CD4-positive, alpha-beta T cell (primary cell): ENCODE measurements at regions not wholly inside any gene's neighbourhood (a gene's known extent, or its start where the extent isn't known, plus 50 kb on each side); places are given as distances from the start of the nearest gene placed in this dataset.

Source experiments
- ATAC-seq: fragments of 200-7000 bp; cut with Tn5 transposase; one replicate; pipeline ENCODE4 v1.10.0; 2022; ENCODE audit warnings: mild to moderate bottlenecking; ENCODE audit not compliant: poor library complexity
- CTCF ChIA-PET: fragments of 350-600 bp; sonication (Branson Sonifier 250); formaldehyde crosslinking; loops from one replicate; lab custom pipeline; 2021; ENCODE audit warnings: antibody characterized with exemption, inconsistent platforms; lab: Charles Lee
- POLR2A ChIA-PET: fragments of 350-600 bp; sonication (Branson Sonifier 250); formaldehyde crosslinking; loops from one replicate; lab custom pipeline; 2021; ENCODE audit warnings: antibody characterized with exemption, inconsistent platforms; lab: Charles Lee
- DNase-seq, 14 experiments: peaks; one replicate each; pipeline ENCODE4 v3.0.0-alpha.2; 2013 to 2020; ENCODE audit warnings: mixed read lengths in 2 of 14
- H3K27ac ChIP-seq, 2 donors: one replicate each; pipeline versions ENCODE4 v1.5.1 to v1.7.0; 2013; ENCODE audit warnings: low read length in 2 of 2, low read depth in 1 of 2, mild to moderate bottlenecking in 1 of 2
- H3K27me3 ChIP-seq, 2 experiments: 1 replicate in 1 of 2; 2 replicates in 1 of 2; pipeline versions ENCODE4 v1.6.1 to v1.7.0; 2013; ENCODE audit warnings: low read length in 2 of 2, control low read depth in 1 of 2, mild to moderate bottlenecking in 1 of 2, moderate library complexity in 1 of 2; ENCODE audit not compliant: insufficient read depth in 2 of 2, control insufficient read depth in 1 of 2
- H3K36me3 ChIP-seq: one replicate; pipeline ENCODE4 v1.6.1; 2013; ENCODE audit warnings: low read length, control low read depth; ENCODE audit not compliant: insufficient read depth
- H3K4me1 ChIP-seq: one replicate; pipeline ENCODE4 v1.6.1; 2013; ENCODE audit warnings: low read length, control low read depth; ENCODE audit not compliant: insufficient read depth
- H3K4me3 ChIP-seq: one replicate; pipeline ENCODE4 v1.5.1; 2013; ENCODE audit warnings: mild to moderate bottlenecking, low read length, moderate library complexity
- H3K9me3 ChIP-seq, 2 experiments: 1 replicate in 1 of 2; 2 replicates in 1 of 2; pipeline versions ENCODE4 v1.6.1 to v1.7.0; 2013; ENCODE audit warnings: low read length in 2 of 2, mild to moderate bottlenecking in 2 of 2, control low read depth in 1 of 2, moderate library complexity in 1 of 2; ENCODE audit not compliant: control insufficient read depth in 1 of 2, insufficient read depth in 1 of 2
- H3K27ac Mint-ChIP-seq: one replicate; pipeline ENCODE4 v1.8.0; 2020; ENCODE audit warnings: mixed read lengths
- H3K27me3 Mint-ChIP-seq: one replicate; pipeline ENCODE4 v1.8.0; 2021; ENCODE audit warnings: mixed read lengths
- H3K36me3 Mint-ChIP-seq: one replicate; pipeline ENCODE4 v1.8.0; 2021; ENCODE audit warnings: low read depth, mixed read lengths
- H3K4me1 Mint-ChIP-seq: one replicate; pipeline ENCODE4 v1.8.0; 2021; ENCODE audit warnings: low read depth, mixed read lengths
- H3K4me3 Mint-ChIP-seq: one replicate; pipeline ENCODE4 v1.8.0; 2020; ENCODE audit warnings: mild to moderate bottlenecking, mixed read lengths
- H3K9me3 Mint-ChIP-seq: one replicate; pipeline ENCODE4 v1.8.0; 2020; ENCODE audit warnings: mixed read lengths
- CTCF ChIP-seq: fragments of 200-600 bp; IDR thresholded peaks from one replicate; pipeline ENCODE4 v1.8.0; 2022; ENCODE audit warnings: antibody characterized with exemption, mild to moderate bottlenecking
- intact Hi-C, 2 experiments: fragments of 100-400 bp; cut with DNase I in 1 of 2; cut with micrococcal nuclease in 1 of 2; formaldehyde crosslinking; loops; one replicate each; pipeline versions ENCODE4 v1.15.1 to v1.9.0; 2023 to 2025; cut with DNase I, micrococcal nuclease

- H3K36me3 Mint-ChIP-seq, result no peaks in the 10 kb centered on the region
- H3K9me3 Mint-ChIP-seq, result peaks cover 3% of the 10 kb centered on the region
- Histone ChIP-seq H3K27me3 (no peaks in the 10 kb centered on the region), H3K4me1 (no peaks in the 10 kb centered on the region), H3K9me3 (no peaks in the 10 kb centered on the region), H3K4me3 (no peak overlapping the region), H3K27ac (no peak overlapping the region), H3K36me3 (no peaks in the 10 kb centered on the region)
- ChIA-PET CTCF (no interaction called here), POLR2A (no interaction called here)
- no peak for DNase-seq
- H3K27me3 Mint-ChIP-seq, result no peaks in the 10 kb centered on the region
- no peak for TF ChIP-seq CTCF
- intact Hi-C loops, result loop anchor here in 1 of 2 experiments (5.0 kb wide), 1 partner anchor 809 kb away; no protein-coding TSS in a partner anchor
- ATAC-seq, result no peak
- H3K4me3 Mint-ChIP-seq, result no peak overlapping the region
- no peaks in the 10 kb centered on the region for H3K4me1 Mint-ChIP-seq
- H3K27ac Mint-ChIP-seq, result no peak overlapping the region
Measured at GRCh38 chr1:63010913-63011660, 227.2 kb downstream of the ATG4C start.

- H3K27ac Mint-ChIP-seq, result no peak overlapping the region
- ChIA-PET POLR2A (no interaction called here), CTCF (no interaction called here)
- no peak for TF ChIP-seq CTCF
- H3K4me1 Mint-ChIP-seq, result no peaks in the 10 kb centered on the region
- DNase-seq, result no peak
- intact Hi-C loops, result loop anchor here in 1 of 2 experiments (5.0 kb wide), 1 partner anchor 810 kb away; no protein-coding TSS in a partner anchor
- H3K4me3 Mint-ChIP-seq, result no peak overlapping the region
- no peak for ATAC-seq
- Histone ChIP-seq H3K4me3 (no peak overlapping the region), H3K27me3 (no peaks in the 10 kb centered on the region), H3K27ac (no peak overlapping the region), H3K36me3 (no peaks in the 10 kb centered on the region), H3K4me1 (no peaks in the 10 kb centered on the region), H3K9me3 (no peaks in the 10 kb centered on the region)
- no peaks in the 10 kb centered on the region for H3K36me3 Mint-ChIP-seq
- no peaks in the 10 kb centered on the region for H3K9me3 Mint-ChIP-seq
- peaks cover under 1% of the 10 kb centered on the region for H3K27me3 Mint-ChIP-seq
Measured at GRCh38 chr1:63012339-63012738, 228.4 kb downstream of the ATG4C start.

GRCh38 chr1:63014267-63014666 lies 230.3 kb downstream of the ATG4C start:
- no peaks in the 10 kb centered on the region for H3K9me3 ChIP-seq
- H3K4me3 Mint-ChIP-seq, result no peak overlapping the region
- no peaks in the 10 kb centered on the region for H3K27me3 ChIP-seq
- ChIA-PET CTCF (interaction anchor here (0.9 kb wide), 1 partner anchor 53 kb away, joined by 3 read pairs; no protein-coding TSS in a partner anchor), POLR2A (no interaction called here)
- no peak overlapping the region for H3K27ac ChIP-seq
- no peaks in the 10 kb centered on the region for H3K4me1 ChIP-seq
- peaks cover 9% of the 10 kb centered on the region for H3K27me3 Mint-ChIP-seq
- ATAC-seq, result no peak
- H3K4me1 Mint-ChIP-seq, result no peaks in the 10 kb centered on the region
- H3K36me3 ChIP-seq, result no peaks in the 10 kb centered on the region
- TF ChIP-seq CTCF, result no peak
- intact Hi-C loops, result loop anchor here in 1 of 2 experiments (5.0 kb wide), 1 partner anchor 812 kb away; no protein-coding TSS in a partner anchor
- H3K36me3 Mint-ChIP-seq, result no peaks in the 10 kb centered on the region
- DNase-seq, result no peak
- no peak overlapping the region for H3K4me3 ChIP-seq
- H3K27ac Mint-ChIP-seq, result no peak overlapping the region
- H3K9me3 Mint-ChIP-seq, result no peaks in the 10 kb centered on the region
